ENCODE measurements at regions not wholly inside any gene's neighbourhood (a gene's known extent, or its start where the extent isn't known, plus 50 kb on each side); places are given as distances from the start of the nearest gene placed in this dataset.

- Histone ChIP-seq H3K27ac (ENCODE audit: control insufficient read depth, insufficient read depth) (no peak overlapping the region), H3K9me3 (replicated peaks; ENCODE audit: control insufficient read depth, insufficient read depth, low read length) (no peaks in the 10 kb centered on the region; the same call in 2 of the 3 replicates), H3K4me2 (ENCODE audit: control insufficient read depth, insufficient read depth) (no peak overlapping the region), H4K20me1 (ENCODE audit: control insufficient read depth, insufficient read depth) (no peaks in the 10 kb centered on the region), H3K36me3 (ENCODE audit: control insufficient read depth in 2 of 2, insufficient read depth in 2 of 2, low read length in 1 of 2) (no peaks in the 10 kb centered on the region), H3K27me3 (replicated peaks in 1 of 2; ENCODE audit: control insufficient read depth in 2 of 2, insufficient read depth in 2 of 2, low read length in 1 of 2) (no peaks in the 10 kb centered on the region), H3K79me2 (ENCODE audit: control insufficient read depth, insufficient read depth, low read length) (no peaks in the 10 kb centered on the region), H3K4me3 (no peak overlapping the region), H3K9ac (ENCODE audit: control insufficient read depth, insufficient read depth, low read length) (no peak overlapping the region), H3K4me1 (ENCODE audit: control insufficient read depth, insufficient read depth, low read length) (no peaks in the 10 kb centered on the region), H2AFZ (ENCODE audit: control insufficient read depth, low read depth, low read length) (no peak overlapping the region)
- BruUV-seq (replicated peaks): no TSS peak
- RAD21 ChIA-PET (ENCODE audit: unreplicated experiment): no interaction called here
- FAIRE-seq (no peak), DNase-seq (ENCODE audit: low read depth, low spot score) (no peak), ATAC-seq (no peak)
- CTCF ChIA-PET: no interaction called here
- WGBS (ENCODE audit: insufficient coverage, insufficient replicate concordance, low lambda C conversion rate, missing lambda C conversion rate): 25% methylated on average over 2 of the region's 2 CpGs
- no peak for TF ChIP-seq POLR2A (IDR thresholded peaks at IDR 0.05; ENCODE audit: low read depth, low read length)
- no peak for TF ChIP-seq ATF7 (IDR thresholded peaks at IDR 0.05; ENCODE audit: low read depth)
- TF ChIP-seq IKZF1 (conservative IDR thresholded peaks at IDR 0.05): no peak
- no peak for TF ChIP-seq GABPA (IDR thresholded peaks at IDR 0.05; ENCODE audit: low read depth)
- TF ChIP-seq BRCA1 (IDR thresholded peaks at IDR 0.05; ENCODE audit: low read depth, low read length): no peak
- no peak for TF ChIP-seq BACH1 (IDR thresholded peaks at IDR 0.05; ENCODE audit: borderline replicate concordance)
- no peak for TF ChIP-seq TBL1XR1 (IDR thresholded peaks at IDR 0.05; ENCODE audit: low read depth, low read length)
- TF ChIP-seq ZNF622 (IDR thresholded peaks at IDR 0.05): no peak
- TF ChIP-seq HDGF (IDR thresholded peaks at IDR 0.05): no peak
- no peak for TF ChIP-seq HDAC6 (IDR thresholded peaks at IDR 0.05; ENCODE audit: unreplicated experiment)
- TF ChIP-seq CEBPZ (IDR thresholded peaks at IDR 0.05; ENCODE audit: low read depth, low read length): no peak
- no peak for TF ChIP-seq SP1 (IDR thresholded peaks at IDR 0.05; ENCODE audit: low read depth, low read length)
- TF ChIP-seq DPF2 (IDR thresholded peaks at IDR 0.05): no peak
- no peak for TF ChIP-seq ZNF207 (IDR thresholded peaks at IDR 0.05; ENCODE audit: borderline replicate concordance)
- TF ChIP-seq MTA3 (IDR thresholded peaks at IDR 0.05; ENCODE audit: borderline replicate concordance, low read length): no peak
- no peak for TF ChIP-seq ELK1 (IDR thresholded peaks at IDR 0.05; ENCODE audit: low read depth, low read length)
- TF ChIP-seq ZZZ3 (IDR thresholded peaks at IDR 0.05; ENCODE audit: control insufficient read depth, insufficient read length, low read depth): no peak
- no peak for TF ChIP-seq STAT1 (conservative IDR thresholded peaks at IDR 0.05)
- no peak for TF ChIP-seq RB1 (IDR thresholded peaks at IDR 0.05; ENCODE audit: borderline replicate concordance)
- no peak for TF ChIP-seq NKRF (conservative IDR thresholded peaks at IDR 0.05)
- in situ Hi-C loops (cut with MboI) (no loop called here), intact Hi-C loops (cut with micrococcal nuclease; ENCODE audit: unreplicated experiment) (no loop called here)
- POLR2A ChIA-PET: no interaction called here
- SMC1A ChIA-PET (ENCODE audit: uncharacterized antibody, unreplicated experiment): no interaction called here
Measured at GRCh38 chrX:130507015-130507414, 105.2 kb downstream of the RBMX2 start.
